ENCODE measurements at regions not wholly inside any gene's neighbourhood (a gene's known extent, or its start where the extent isn't known, plus 50 kb on each side); places are given as distances from the start of the nearest gene placed in this dataset.

- Histone ChIP-seq H3K36me3 (ENCODE audit: insufficient read depth, low read length) (no peaks in the 10 kb centered on the region), H3K27ac (ENCODE audit: low read depth, low read length) (no peak overlapping the region), H3K4me3 (ENCODE audit: low read length) (no peak overlapping the region), H3K27me3 (ENCODE audit: insufficient read depth, low read length) (no peaks in the 10 kb centered on the region), H3K9ac (ENCODE audit: low read depth, low read length) (no peak overlapping the region), H3K9me3 (ENCODE audit: insufficient read depth, low read depth, low read length) (no peaks in the 10 kb centered on the region), H3K4me1 (ENCODE audit: insufficient read depth, low read length) (no peaks in the 10 kb centered on the region)
- 90% methylated on average over 1 of the region's 1 CpG for WGBS
Measured at GRCh38 chr3:66165660-66166059, 55.1 kb upstream of the SLC25A26 start.

GRCh38 chr3:66164155-66164554, 56.6 kb upstream of the SLC25A26 start:
- Histone ChIP-seq H3K27me3 (ENCODE audit: insufficient read depth, low read length) (no peaks in the 10 kb centered on the region), H3K4me3 (ENCODE audit: low read length) (no peak overlapping the region), H3K27ac (ENCODE audit: low read depth, low read length) (no peak overlapping the region), H3K9ac (ENCODE audit: low read depth, low read length) (no peak overlapping the region), H3K9me3 (ENCODE audit: insufficient read depth, low read depth, low read length) (no peaks in the 10 kb centered on the region), H3K4me1 (ENCODE audit: insufficient read depth, low read length) (no peaks in the 10 kb centered on the region), H3K36me3 (ENCODE audit: insufficient read depth, low read length) (no peaks in the 10 kb centered on the region)

GRCh38 chr3:66163222-66163621, 57.6 kb upstream of the SLC25A26 start:
- no peak overlapping the region for H3K9ac ChIP-seq (ENCODE audit: low read depth, low read length)
- no peaks in the 10 kb centered on the region for H3K36me3 ChIP-seq (ENCODE audit: insufficient read depth, low read length)
- H3K9me3 ChIP-seq (ENCODE audit: insufficient read depth, low read depth, low read length) = no peaks in the 10 kb centered on the region
- WGBS = 87% methylated on average over 5 of the region's 5 CpGs
- H3K27me3 ChIP-seq (ENCODE audit: insufficient read depth, low read length) = no peaks in the 10 kb centered on the region
- H3K27ac ChIP-seq (ENCODE audit: low read depth, low read length) = no peak overlapping the region
- no peak overlapping the region for H3K4me3 ChIP-seq (ENCODE audit: low read length)
- H3K4me1 ChIP-seq (ENCODE audit: insufficient read depth, low read length) = no peaks in the 10 kb centered on the region

GRCh38 chr3:66162766-66163165, 58.0 kb upstream of the SLC25A26 start:
- H3K36me3 ChIP-seq (ENCODE audit: insufficient read depth, low read length) = no peaks in the 10 kb centered on the region
- no peak overlapping the region for H3K9ac ChIP-seq (ENCODE audit: low read depth, low read length)
- H3K4me3 ChIP-seq (ENCODE audit: low read length) = no peak overlapping the region
- H3K4me1 ChIP-seq (ENCODE audit: insufficient read depth, low read length) = no peaks in the 10 kb centered on the region
- WGBS = 93% methylated on average over 3 of the region's 3 CpGs
- H3K27me3 ChIP-seq (ENCODE audit: insufficient read depth, low read length) = no peaks in the 10 kb centered on the region
- no peak overlapping the region for H3K27ac ChIP-seq (ENCODE audit: low read depth, low read length)
- no peaks in the 10 kb centered on the region for H3K9me3 ChIP-seq (ENCODE audit: insufficient read depth, low read depth, low read length)

- H3K4me3 ChIP-seq (ENCODE audit: low read length) = no peak overlapping the region
- H3K27ac ChIP-seq (ENCODE audit: low read depth, low read length) = no peak overlapping the region
- WGBS = 95% methylated on average over 4 of the region's 5 CpGs
- H3K9ac ChIP-seq (ENCODE audit: low read depth, low read length) = no peak overlapping the region
- H3K27me3 ChIP-seq (ENCODE audit: insufficient read depth, low read length) = no peaks in the 10 kb centered on the region
- peaks cover 2% of the 10 kb centered on the region; the same call in 1 of the 2 replicates for H3K4me1 ChIP-seq (ENCODE audit: insufficient read depth, low read length)
- no peaks in the 10 kb centered on the region for H3K36me3 ChIP-seq (ENCODE audit: insufficient read depth, low read length)
- no peaks in the 10 kb centered on the region for H3K9me3 ChIP-seq (ENCODE audit: insufficient read depth, low read depth, low read length)
Measured at GRCh38 chr3:66158933-66159683, 61.7 kb upstream of the SLC25A26 start.

- H3K9me3 ChIP-seq (ENCODE audit: insufficient read depth, low read depth, low read length) = no peaks in the 10 kb centered on the region
- H3K27ac ChIP-seq (ENCODE audit: low read depth, low read length) = no peak overlapping the region
- peaks cover 7% of the 10 kb centered on the region; the same call in 1 of the 2 replicates for H3K4me1 ChIP-seq (ENCODE audit: insufficient read depth, low read length)
- H3K36me3 ChIP-seq (ENCODE audit: insufficient read depth, low read length) = no peaks in the 10 kb centered on the region
- H3K27me3 ChIP-seq (ENCODE audit: insufficient read depth, low read length) = no peaks in the 10 kb centered on the region
- WGBS = 92% methylated on average over 8 of the region's 9 CpGs
- no peak overlapping the region for H3K4me3 ChIP-seq (ENCODE audit: low read length)
- H3K9ac ChIP-seq (ENCODE audit: low read depth, low read length) = no peak overlapping the region
Measured at GRCh38 chr3:66154444-66154861, 66.3 kb upstream of the SLC25A26 start.

- H3K9me3 ChIP-seq (ENCODE audit: insufficient read depth, low read depth, low read length) = no peaks in the 10 kb centered on the region
- no peaks in the 10 kb centered on the region for H3K27me3 ChIP-seq (ENCODE audit: insufficient read depth, low read length)
- H3K9ac ChIP-seq (ENCODE audit: low read depth, low read length) = no peak overlapping the region
- H3K4me3 ChIP-seq (ENCODE audit: low read length) = no peak overlapping the region
- H3K36me3 ChIP-seq (ENCODE audit: insufficient read depth, low read length) = no peaks in the 10 kb centered on the region
- 82% methylated on average over 24 of the region's 25 CpGs for WGBS
- H3K4me1 ChIP-seq (ENCODE audit: insufficient read depth, low read length) = peaks cover 7% of the 10 kb centered on the region; the same call in 1 of the 2 replicates
- H3K27ac ChIP-seq (ENCODE audit: low read depth, low read length) = no peak overlapping the region
Measured at GRCh38 chr3:66153481-66154443, 67.0 kb upstream of the SLC25A26 start.

GRCh38 chr3:66152336-66152735, 68.5 kb upstream of the SLC25A26 start:
- WGBS = 98% methylated on average over 2 of the region's 2 CpGs
- H3K4me1 ChIP-seq (ENCODE audit: insufficient read depth, low read length) = peaks cover 7% of the 10 kb centered on the region; the same call in 1 of the 2 replicates
- H3K4me3 ChIP-seq (ENCODE audit: low read length) = no peak overlapping the region
- no peak overlapping the region for H3K9ac ChIP-seq (ENCODE audit: low read depth, low read length)
- no peaks in the 10 kb centered on the region for H3K36me3 ChIP-seq (ENCODE audit: insufficient read depth, low read length)
- no peak overlapping the region for H3K27ac ChIP-seq (ENCODE audit: low read depth, low read length)
- H3K27me3 ChIP-seq (ENCODE audit: insufficient read depth, low read length) = no peaks in the 10 kb centered on the region
- H3K9me3 ChIP-seq (ENCODE audit: insufficient read depth, low read depth, low read length) = no peaks in the 10 kb centered on the region

- H3K9me3 ChIP-seq (ENCODE audit: insufficient read depth, low read depth, low read length) = no peaks in the 10 kb centered on the region
- H3K4me1 ChIP-seq (ENCODE audit: insufficient read depth, low read length) = peaks cover 7% of the 10 kb centered on the region; the same call in 1 of the 2 replicates
- 88% methylated on average over 5 of the region's 5 CpGs for WGBS
- H3K36me3 ChIP-seq (ENCODE audit: insufficient read depth, low read length) = no peaks in the 10 kb centered on the region
- H3K9ac ChIP-seq (ENCODE audit: low read depth, low read length) = no peak overlapping the region
- H3K27me3 ChIP-seq (ENCODE audit: insufficient read depth, low read length) = no peaks in the 10 kb centered on the region
- no peak overlapping the region for H3K4me3 ChIP-seq (ENCODE audit: low read length)
- no peak overlapping the region for H3K27ac ChIP-seq (ENCODE audit: low read depth, low read length)
Measured at GRCh38 chr3:66150977-66151376, 69.8 kb upstream of the SLC25A26 start.

GRCh38 chr3:66149269-66149668, 71.5 kb upstream of the SLC25A26 start:
- WGBS = no CpG with 5 or more reads among the region's 1 CpG
- H3K9me3 ChIP-seq (ENCODE audit: insufficient read depth, low read depth, low read length) = no peaks in the 10 kb centered on the region
- H3K27me3 ChIP-seq (ENCODE audit: insufficient read depth, low read length) = no peaks in the 10 kb centered on the region
- peaks cover 7% of the 10 kb centered on the region; the same call in 1 of the 2 replicates for H3K4me1 ChIP-seq (ENCODE audit: insufficient read depth, low read length)
- no peak overlapping the region for H3K27ac ChIP-seq (ENCODE audit: low read depth, low read length)
- no peak overlapping the region for H3K4me3 ChIP-seq (ENCODE audit: low read length)
- H3K9ac ChIP-seq (ENCODE audit: low read depth, low read length) = no peak overlapping the region
- H3K36me3 ChIP-seq (ENCODE audit: insufficient read depth, low read length) = no peaks in the 10 kb centered on the region

GRCh38 chr3:66145408-66145733, 75.4 kb upstream of the SLC25A26 start:
- Histone ChIP-seq H3K4me1 (ENCODE audit: insufficient read depth, low read length) (no peaks in the 10 kb centered on the region), H3K27me3 (ENCODE audit: insufficient read depth, low read length) (no peaks in the 10 kb centered on the region)

More at GRCh38 chr3:66145408-66145733, 75.4 kb upstream of the SLC25A26 start:
- no peak overlapping the region for H3K27ac ChIP-seq (ENCODE audit: low read depth, low read length)
- H3K4me3 ChIP-seq (ENCODE audit: low read length) = no peak overlapping the region
- no peak overlapping the region for H3K9ac ChIP-seq (ENCODE audit: low read depth, low read length)
- H3K9me3 ChIP-seq (ENCODE audit: insufficient read depth, low read depth, low read length) = no peaks in the 10 kb centered on the region
- no peaks in the 10 kb centered on the region for H3K36me3 ChIP-seq (ENCODE audit: insufficient read depth, low read length)
